ENCODE measurements at regions not wholly inside any gene's neighbourhood (a gene's known extent, or its start where the extent isn't known, plus 50 kb on each side); places are given as distances from the start of the nearest gene placed in this dataset.

GRCh38 chr15:66832664-66833063, 130.6 kb downstream of the SMAD6 start:
- DNase-seq: no peak

- DNase-seq: no peak
Observed at GRCh38 chr15:66833371-66833770, 131.3 kb downstream of the SMAD6 start.

DNA sequence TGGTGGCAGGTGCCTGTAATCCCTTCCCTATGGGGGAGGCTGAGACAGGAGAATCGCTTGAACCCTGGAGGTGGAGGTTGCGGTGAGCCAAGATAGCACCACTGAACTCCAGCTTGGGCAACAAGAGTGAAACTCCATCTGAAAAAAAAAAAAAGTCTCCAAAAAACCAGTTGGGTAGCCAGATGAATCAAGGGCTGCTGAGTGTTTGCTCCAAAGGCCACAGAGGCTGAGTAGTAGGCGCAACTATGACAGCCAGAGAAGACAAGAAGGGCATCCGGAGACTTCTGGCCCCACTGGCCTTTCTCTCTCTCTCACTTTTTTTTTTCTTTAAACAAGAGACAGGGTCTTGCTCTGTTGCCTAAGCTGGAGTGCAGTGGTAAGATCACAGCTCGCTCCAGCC, 131.8 kb downstream of the SMAD6 start:
- DNase-seq: no peak

DNA sequence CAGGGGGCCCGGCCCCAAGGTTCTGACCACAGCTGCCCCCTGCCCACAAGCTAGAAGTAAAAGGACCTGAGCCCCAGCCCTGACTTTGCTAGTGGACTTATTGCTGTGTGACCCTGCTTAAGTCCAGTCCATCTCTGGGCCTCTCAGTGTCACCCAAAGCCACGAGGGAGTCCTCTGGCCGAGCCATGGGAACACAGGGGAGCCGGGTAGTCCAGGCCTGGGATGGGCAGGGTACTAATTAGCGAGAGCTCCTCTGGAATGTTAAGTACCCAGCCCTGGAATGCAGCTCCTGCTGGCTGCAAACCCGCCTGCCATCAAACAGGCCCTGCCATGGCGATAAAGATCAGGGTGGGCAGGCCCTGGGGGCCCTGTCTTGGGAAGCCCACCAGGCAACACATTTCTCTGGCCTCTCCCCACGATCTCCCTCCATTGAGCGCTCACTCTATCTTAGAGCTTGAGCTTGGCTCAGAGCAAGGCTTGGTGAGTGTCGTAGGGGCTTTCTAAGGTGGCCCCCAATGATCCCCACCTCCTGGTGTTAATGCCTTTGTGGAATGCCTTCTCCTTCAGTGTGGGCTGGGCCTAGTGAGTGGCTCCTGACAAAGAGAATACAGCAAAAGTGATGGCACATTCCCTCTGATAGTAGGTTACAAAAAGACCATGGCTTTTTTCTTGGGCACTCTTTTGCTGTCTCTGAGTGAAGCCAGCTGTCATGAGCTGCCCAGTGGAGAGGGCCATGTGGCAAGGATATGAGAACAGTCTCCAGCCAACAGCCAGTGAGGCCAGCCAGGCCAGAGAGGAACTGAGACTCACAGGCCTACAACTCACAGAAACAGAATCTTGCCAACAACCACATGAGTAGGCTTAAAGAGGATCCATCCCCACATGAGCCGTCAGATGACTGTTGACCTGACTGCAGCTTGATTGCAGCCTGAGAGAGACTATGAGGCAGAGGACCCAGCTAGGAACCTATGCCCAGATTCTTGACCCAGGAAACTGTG, 133.1 kb downstream of the SMAD6 start:
- DNase-seq: peak in 4 of 51 donors; percentile 10 to 30 (median 21)

DNA sequence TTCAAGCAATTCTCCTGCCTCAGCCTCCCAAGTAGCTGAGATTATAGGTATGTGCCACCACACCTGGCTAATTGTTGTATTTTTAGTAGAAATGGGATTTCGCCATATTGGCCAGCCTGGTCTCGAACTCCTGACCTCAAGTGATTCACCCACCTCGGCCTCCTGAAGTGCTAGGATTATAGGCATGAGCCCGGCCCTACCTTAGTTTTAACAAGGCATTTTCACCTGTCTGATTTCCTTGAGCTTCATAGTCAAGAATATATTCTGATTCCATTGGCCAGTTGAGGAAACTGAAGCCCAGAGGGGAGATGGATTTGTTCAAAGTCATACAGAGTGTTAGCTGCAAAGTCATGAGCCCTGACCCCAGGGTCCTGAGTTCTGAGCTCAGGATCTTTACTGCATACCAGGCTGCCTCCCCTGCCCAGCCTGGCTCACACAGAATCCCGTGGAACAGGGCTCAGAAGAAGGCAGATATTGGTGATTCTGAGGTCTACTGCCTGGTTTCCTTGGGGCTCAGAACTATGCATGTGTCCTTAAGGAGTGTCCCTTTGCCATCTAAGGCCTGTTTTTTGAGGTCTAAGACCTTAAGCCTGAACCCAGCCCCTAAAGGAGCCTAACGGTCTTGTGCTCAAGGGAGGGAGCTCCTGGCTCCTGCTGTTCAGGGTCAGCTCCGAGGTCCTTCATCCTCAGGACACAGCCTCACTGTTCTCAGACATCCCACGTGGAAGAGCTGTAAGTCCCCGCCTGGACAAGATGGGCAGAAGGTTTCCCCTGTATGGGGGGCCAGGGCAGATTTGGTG, 134.4 kb downstream of the SMAD6 start:
- DNase-seq: no peak

DNA sequence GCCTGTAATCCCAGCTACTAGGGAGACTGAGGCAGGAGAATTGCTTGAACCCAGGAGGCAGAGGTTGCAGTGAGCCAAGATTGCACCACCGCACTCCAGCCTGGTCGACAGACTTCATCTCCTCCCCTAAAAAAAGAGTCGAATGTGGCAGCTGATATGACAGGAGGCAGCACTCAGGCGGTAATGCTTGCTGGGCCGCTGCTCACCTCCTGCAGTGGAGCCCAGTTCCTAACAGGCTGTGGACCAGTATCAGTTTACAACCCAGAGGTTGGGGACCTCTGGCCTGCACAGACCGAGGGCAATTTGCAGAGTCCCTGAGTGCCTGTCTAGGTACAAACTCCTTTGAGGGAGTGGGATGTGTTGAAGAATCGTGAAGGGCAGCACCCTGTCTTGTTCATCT, 136.2 kb downstream of the SMAD6 start:
- no peak for DNase-seq

DNA sequence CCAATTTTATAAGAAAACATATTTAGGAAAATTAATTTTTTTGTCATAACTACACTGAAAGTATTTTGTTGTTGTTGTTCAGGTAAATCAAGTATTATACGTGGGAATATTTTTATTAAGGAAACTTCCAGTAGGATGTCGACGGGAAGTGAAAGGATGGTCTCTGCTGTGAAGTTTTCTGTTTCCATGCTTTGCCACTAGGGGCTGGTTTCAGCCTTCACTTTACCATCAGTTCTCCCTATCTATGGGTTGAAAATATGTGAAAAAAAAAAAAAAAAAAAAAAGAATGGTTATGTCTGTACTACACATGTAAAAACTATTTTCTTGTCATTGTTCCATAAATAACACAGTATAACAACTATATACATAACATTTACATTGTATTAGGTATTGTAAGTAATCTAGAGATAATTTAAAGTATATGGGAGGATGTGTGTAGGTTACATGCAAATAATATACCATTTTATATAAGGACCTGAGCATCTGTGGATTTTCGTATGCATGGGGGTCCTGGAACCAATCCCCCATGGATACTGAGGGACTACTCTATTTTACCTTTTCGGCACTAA, 136.7 kb downstream of the SMAD6 start:
- DNase-seq: no peak

GRCh38 chr15:66839506-66840112, 137.6 kb downstream of the SMAD6 start:
- no peak for DNase-seq

- no peak for DNase-seq
Observed at GRCh38 chr15:66840615-66841390, 138.8 kb downstream of the SMAD6 start.

DNA sequence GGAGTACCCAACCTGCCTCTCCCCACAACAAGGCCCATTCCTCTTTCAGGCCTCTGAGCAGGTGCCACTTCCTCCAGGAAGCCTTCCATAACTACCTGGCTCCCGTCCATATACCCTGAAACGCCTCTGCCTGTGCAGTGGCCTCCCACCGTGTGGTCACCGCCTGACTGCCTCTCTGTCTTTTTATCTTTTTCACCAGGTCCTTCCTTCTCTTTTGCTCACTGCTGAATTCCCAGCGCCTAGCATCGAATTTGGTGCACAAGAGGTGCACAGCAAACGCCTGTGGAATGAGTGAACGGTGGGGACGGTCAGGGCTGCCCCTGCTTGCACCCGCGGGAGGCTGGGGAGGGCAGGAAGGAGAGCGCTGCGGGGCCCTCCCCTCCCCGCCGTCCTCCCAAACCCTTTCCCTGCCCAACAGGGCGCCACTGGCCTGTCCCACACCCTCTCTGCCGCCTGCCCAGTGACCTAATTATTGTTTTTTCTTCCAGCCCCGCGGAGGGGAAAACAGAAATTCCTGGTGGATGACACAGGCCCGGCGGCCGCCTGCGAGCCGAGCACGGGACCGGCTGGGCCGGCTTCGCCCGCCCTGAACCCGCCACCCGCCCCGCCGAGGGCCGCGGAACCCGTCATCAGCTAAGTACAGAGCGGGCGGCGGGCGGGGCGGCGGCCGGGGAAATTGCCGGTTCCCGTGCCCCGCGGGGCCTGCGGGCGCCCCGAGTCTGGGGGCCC, 140.1 kb downstream of the SMAD6 start:
- peak in 31 of 51 donors; percentile 7 to 73 (median 35) for DNase-seq

DNA sequence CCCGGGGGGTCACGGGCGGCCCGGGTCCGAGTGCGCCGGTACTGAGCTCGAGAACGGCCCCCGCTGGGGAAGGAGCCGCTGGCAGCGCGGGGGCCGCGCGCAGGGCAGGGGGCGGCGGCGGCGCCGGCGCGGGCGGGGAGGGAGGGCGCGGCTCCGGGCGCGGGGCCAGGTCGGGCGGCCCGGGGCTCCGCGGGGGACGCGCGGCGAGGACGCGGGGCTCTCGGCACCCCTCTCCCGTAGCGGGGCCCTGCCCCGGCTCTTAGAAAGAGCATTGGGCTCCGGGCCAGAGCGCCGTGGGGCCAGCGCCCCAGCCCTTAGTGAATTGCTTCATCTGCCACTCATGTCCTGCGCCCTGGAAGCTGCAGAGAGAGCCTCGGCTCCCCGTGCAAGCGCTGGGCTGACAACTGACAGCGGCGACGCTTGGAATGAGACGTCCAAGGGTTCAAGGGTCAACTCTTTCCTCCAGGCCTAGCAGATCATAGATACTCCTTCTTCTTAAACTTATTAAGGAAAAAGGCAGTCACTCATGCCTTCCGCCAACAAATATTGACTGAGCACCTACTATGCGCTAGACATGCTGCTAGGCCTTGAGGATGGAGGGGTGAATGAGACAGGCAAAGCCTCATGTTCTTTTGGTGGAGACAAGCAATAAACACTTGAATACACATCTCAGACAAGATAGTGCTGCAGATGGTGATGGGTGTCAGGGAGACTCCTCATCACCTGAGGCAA, 140.8 kb downstream of the SMAD6 start:
- peak in 27 of 51 donors; percentile 6 to 65 (median 32) for DNase-seq

DNA sequence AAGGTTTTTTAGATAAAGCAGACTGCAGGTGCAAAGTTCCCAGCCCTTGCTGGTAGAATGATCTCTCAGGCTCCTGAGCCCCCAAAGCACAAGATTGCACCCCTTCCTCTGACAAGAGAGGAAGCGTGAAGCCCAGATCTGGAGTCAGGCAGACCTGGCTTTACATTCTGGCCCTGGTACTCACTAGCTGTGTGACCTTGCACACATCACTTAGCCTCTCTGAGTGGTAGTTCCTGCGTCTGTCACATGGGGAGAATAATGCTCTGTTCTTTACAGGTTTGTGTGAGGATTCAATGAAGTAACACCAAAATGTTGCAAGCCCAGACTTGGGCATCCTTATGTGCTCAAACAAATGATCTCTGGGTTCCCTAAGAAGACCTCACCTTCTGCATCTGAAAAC, 141.5 kb downstream of the SMAD6 start:
- DNase-seq: no peak

DNA sequence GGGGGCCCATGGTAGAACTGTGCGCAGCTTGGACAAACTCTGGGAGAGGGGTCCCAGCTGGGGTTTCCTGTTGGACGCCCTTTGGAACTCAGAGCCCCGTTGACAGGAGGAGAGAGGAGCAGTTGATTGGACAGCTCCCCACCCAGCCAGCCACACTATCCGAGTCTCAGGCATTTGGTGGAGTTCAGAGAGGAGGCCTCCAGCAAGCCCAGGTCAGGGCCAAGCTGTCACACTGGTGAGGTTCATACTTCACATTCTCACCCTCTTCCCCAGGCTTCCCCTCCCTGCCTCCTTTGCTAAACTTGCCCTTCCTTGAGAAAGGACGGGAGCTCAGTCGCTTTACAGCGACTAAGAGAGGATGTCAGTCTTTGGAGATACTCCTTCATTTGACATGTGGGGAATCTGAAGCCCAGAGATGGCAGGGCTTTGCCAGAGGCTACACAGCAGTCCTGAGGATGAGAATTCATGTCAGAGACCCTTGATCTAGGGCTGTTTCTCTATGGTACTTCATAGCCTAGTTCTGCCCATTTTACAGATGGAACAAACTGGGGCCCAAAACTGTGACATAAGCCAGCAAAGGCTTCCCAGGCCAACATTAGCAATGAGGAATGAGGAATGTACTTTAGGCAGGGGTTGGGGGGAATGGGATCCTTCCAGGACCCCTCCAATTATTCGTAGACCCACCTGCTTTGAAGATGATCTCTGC, 142.2 kb downstream of the SMAD6 start:
- no peak for DNase-seq

DNA sequence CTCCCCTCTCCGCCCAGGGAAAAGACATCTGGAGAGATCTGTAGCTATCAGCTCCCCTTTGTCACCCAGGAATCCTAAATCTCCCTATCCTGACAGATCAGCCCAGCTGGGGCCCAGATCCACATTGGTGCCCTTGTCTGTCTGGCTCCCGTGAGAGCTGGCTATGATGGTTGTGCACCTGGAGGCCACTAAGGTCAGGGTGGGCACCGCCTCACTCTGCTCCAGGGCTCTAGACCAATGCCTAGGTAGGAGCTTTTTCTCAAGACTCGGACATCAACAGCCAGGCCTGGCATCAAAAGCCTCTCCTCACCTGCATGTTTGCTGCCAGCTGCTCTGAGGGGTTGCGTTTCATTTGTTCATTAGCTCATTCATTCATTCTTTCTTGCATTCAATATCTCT, 142.7 kb downstream of the SMAD6 start:
- no peak for DNase-seq

DNA sequence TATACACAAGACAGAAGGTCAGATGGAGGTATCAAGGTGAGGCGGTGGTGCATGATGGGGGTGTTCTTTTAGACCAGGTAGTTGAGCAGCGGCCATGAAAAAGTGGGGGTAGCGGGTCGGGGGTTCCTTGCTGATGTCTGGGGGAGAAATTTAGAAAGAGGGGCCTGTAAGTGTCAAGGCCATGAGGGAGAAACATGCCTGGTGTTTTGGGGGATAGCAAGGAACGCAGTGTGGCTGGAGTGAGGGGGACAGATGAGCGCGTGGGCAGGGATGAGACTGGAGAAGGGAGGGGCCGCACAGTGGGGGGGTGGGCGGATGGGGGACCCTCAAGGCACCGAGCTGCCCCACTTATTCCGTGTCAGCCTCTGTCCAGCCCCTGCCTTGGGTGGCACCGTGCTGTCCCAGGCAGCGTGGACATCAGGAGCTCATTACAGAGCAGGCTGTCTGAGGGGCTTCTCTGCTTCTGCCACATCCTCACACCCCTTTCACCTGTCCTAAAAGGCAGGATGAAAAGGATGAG, 143.3 kb downstream of the SMAD6 start:
- DNase-seq: no peak

DNA sequence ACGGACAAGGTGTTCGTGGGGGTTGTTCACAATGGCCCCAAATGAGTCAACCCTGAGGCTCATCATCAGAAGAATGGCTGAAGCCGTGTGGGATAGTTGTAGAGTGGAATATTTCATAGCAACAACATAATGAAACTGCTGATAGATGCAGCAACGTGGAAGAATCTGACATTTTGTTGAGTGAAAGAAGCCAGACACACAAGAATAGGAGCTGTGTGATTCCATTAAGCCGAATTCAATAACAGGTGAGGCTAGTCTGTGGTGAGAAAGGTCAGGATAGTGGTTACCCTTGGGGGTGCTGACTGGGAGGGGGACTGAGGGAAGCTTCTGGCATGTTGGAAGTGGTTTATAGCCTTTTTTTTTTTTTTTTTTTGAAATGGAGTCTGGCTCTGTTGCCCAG, 144.0 kb downstream of the SMAD6 start:
- no peak for DNase-seq

GRCh38 chr15:66846811-66847210, 144.8 kb downstream of the SMAD6 start:
- no peak for DNase-seq

- DNase-seq: no peak
Observed at GRCh38 chr15:66847565-66847991, 145.5 kb downstream of the SMAD6 start.
